NCI-H1105 (cell line): ENCODE measurements at regions not wholly inside any gene's neighbourhood (a gene's known extent, or its start where the extent isn't known, plus 50 kb on each side); places are given as distances from the start of the nearest gene placed in this dataset.

Experiments
- DNase-seq: peaks from one replicate; lab custom pipeline; 2025; lab: John Stamatoyannopoulos, UW

GRCh38 chr1:201688514-201688913 lies 140.4 kb upstream of the IPO9 start:
- DNase-seq, result peak; percentile 61

GRCh38 chr1:201689647-201690046 lies 139.3 kb upstream of the IPO9 start:
- DNase-seq, result no peak

GRCh38 chr1:201690528-201690927 lies 138.4 kb upstream of the IPO9 start:
- no peak for DNase-seq

- no peak for DNase-seq
Observed at GRCh38 chr1:201691716-201692554, 137.0 kb upstream of the IPO9 start.

GRCh38 chr1:201692555-201693394 lies 136.2 kb upstream of the IPO9 start:
- DNase-seq, result peak; percentile 69

GRCh38 chr1:201693890-201694607 lies 134.9 kb upstream of the IPO9 start:
- no peak for DNase-seq

- DNase-seq, result no peak
Observed at GRCh38 chr1:201694608-201695335, 134.2 kb upstream of the IPO9 start.

GRCh38 chr1:201695607-201696006 lies 133.3 kb upstream of the IPO9 start:
- DNase-seq, result no peak

GRCh38 chr1:201696217-201696761 lies 132.7 kb upstream of the IPO9 start:
- no peak for DNase-seq

- no peak for DNase-seq
Observed at GRCh38 chr1:201697174-201697573, 131.8 kb upstream of the IPO9 start.

GRCh38 chr1:201701831-201702230 lies 127.1 kb upstream of the IPO9 start:
- no peak for DNase-seq

- peak; percentile 98 for DNase-seq
Observed at GRCh38 chr1:201702936-201703335, 126.0 kb upstream of the IPO9 start.

- peak; percentile 86 for DNase-seq
Observed at GRCh38 chr1:201703621-201704438, 125.1 kb upstream of the IPO9 start.

- DNase-seq, result no peak
Observed at GRCh38 chr1:201704439-201704792, 124.5 kb upstream of the IPO9 start.

- no peak for DNase-seq
Observed at GRCh38 chr1:201705389-201705788, 123.6 kb upstream of the IPO9 start.

- DNase-seq, result no peak
Observed at GRCh38 chr1:201706109-201706508, 122.8 kb upstream of the IPO9 start.

- DNase-seq, result no peak
Observed at GRCh38 chr1:201707027-201707426, 121.9 kb upstream of the IPO9 start.

GRCh38 chr1:201707656-201708055 lies 121.3 kb upstream of the IPO9 start:
- no peak for DNase-seq

GRCh38 chr1:201708085-201708512 lies 120.9 kb upstream of the IPO9 start:
- no peak for DNase-seq

- no peak for DNase-seq
Observed at GRCh38 chr1:201708691-201709090, 120.3 kb upstream of the IPO9 start.
